ENCODE measurements at regions not wholly inside any gene's neighbourhood (a gene's known extent, or its start where the extent isn't known, plus 50 kb on each side); places are given as distances from the start of the nearest gene placed in this dataset.

DNA sequence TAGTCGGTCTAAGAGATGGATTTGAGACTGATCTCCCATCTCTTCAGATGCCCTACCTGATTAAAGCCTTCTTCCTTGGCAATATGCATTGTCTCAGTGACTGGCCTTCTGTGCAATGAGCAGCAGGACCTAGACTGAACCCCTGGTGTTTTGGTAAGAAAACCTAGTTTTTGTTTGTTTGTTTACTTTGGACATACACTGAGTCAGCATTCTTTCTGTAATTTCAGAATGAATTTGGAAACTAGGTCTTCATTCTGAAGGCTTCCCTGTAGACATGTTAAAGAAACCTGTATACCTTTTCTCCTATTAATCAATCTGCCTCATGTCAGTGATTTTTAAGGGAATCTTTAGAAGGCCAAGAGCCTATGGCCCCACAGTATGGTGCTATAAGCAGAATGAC lies 597.5 kb upstream of the HTR2C start:
- TF ChIP-seq SUZ12 (IDR thresholded peaks at IDR 0.05; ENCODE audit: extremely low read depth, insufficient read depth, insufficient read length) (no peak), ZNF274 (IDR thresholded peaks at IDR 0.05; ENCODE audit: low read depth, low read length) (no peak)
